Endothelial cell of umbilical vein (primary cell): ENCODE measurements at regions not wholly inside any gene's neighbourhood (a gene's known extent, or its start where the extent isn't known, plus 50 kb on each side); places are given as distances from the start of the nearest gene placed in this dataset.

Experiments
- EZH2 ChIP-seq: IDR thresholded peaks from 2 replicates; pipeline ENCODE4 v1.6.1; 2012; ENCODE audit warnings: borderline replicate concordance, low read depth, mild to moderate bottlenecking, moderate library complexity, low read length, inconsistent platforms; ENCODE audit not compliant: severe bottlenecking
- FOS ChIP-seq: IDR thresholded peaks from 2 replicates; pipeline ENCODE4 v1.6.1; 2011; ENCODE audit warnings: mild to moderate bottlenecking, low read length, moderate library complexity, borderline replicate concordance; ENCODE audit not compliant: insufficient read depth
- MYC ChIP-seq: IDR thresholded peaks from one replicate; pipeline ENCODE4 v1.6.1; 2011; ENCODE audit warnings: mild to moderate bottlenecking, low read depth, low read length
- POLR2A ChIP-seq: IDR thresholded peaks from 2 replicates; pipeline ENCODE4 v1.6.1; 2012; ENCODE audit warnings: low read depth, mild to moderate bottlenecking, control low read depth, low read length
- POLR2AphosphoS5 ChIP-seq: IDR thresholded peaks from 2 replicates; pipeline ENCODE4 v1.6.1; 2012; ENCODE audit warnings: low read depth, mild to moderate bottlenecking, control low read depth, low read length, moderate library complexity; ENCODE audit not compliant: insufficient read depth
- TF ChIP-seq, protein P1 (sequence below): IDR thresholded peaks from 2 replicates; pipeline ENCODE4 v1.6.1; 2011; ENCODE audit not compliant: insufficient read depth, insufficient read length
- TF ChIP-seq, protein P2 (sequence below), 2 donors: IDR thresholded peaks; 1 replicate in 1 of 2; 2 replicates in 1 of 2; pipeline ENCODE4 v1.5.1; 2011; ENCODE audit warnings: low read length in 2 of 2, mild to moderate bottlenecking in 2 of 2, moderate library complexity in 2 of 2, control low read depth in 1 of 2, inconsistent platforms in 1 of 2, low read depth in 1 of 2; ENCODE audit not compliant: insufficient read depth in 1 of 2; ENCODE audit errors: extremely low read depth in 1 of 2

DNA sequence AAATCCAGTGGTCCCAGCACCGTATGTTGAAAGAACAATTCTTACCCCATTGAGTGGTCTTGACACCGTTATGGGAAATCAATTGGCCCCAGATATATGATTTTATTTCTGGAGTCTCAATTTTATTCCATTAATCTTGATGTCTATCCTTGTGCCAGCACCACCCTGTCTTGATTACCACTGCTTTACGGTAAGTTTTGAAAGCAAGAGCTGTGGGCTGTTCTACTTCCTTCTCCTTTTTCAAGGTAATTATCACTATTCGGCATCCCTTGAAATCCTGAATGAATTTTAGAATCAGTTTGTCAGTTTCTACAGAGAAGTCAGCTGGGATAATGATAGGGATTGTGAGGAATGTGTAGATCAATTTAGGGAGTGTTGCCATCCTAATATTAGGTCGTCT is 160.8 kb upstream of the SFSWAP start:
- TF ChIP-seq, protein P1, sequence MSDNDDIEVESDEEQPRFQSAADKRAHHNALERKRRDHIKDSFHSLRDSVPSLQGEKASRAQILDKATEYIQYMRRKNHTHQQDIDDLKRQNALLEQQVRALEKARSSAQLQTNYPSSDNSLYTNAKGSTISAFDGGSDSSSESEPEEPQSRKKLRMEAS: no peak
- TF ChIP-seq, protein P2, sequence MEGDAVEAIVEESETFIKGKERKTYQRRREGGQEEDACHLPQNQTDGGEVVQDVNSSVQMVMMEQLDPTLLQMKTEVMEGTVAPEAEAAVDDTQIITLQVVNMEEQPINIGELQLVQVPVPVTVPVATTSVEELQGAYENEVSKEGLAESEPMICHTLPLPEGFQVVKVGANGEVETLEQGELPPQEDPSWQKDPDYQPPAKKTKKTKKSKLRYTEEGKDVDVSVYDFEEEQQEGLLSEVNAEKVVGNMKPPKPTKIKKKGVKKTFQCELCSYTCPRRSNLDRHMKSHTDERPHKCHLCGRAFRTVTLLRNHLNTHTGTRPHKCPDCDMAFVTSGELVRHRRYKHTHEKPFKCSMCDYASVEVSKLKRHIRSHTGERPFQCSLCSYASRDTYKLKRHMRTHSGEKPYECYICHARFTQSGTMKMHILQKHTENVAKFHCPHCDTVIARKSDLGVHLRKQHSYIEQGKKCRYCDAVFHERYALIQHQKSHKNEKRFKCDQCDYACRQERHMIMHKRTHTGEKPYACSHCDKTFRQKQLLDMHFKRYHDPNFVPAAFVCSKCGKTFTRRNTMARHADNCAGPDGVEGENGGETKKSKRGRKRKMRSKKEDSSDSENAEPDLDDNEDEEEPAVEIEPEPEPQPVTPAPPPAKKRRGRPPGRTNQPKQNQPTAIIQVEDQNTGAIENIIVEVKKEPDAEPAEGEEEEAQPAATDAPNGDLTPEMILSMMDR (IDR thresholded peaks at IDR 0.05; ENCODE audit: extremely low read depth in 1 of 2, insufficient read depth in 1 of 2, low read depth in 1 of 2, low read length in 2 of 2): no peak
- TF ChIP-seq FOS (no peak), POLR2A (no peak), EZH2 (no peak), MYC (no peak), POLR2AphosphoS5 (no peak)
